Esophagus squamous epithelium (tissue), 4 donors: ENCODE measurements at regions not wholly inside any gene's neighbourhood (a gene's known extent, or its start where the extent isn't known, plus 50 kb on each side); places are given as distances from the start of the nearest gene placed in this dataset.

ENCODE experiments used
- POLR2A ChIP-seq, 4 donors: fragments of 450-650 bp; IDR thresholded peaks; one replicate each; pipeline ENCODE4 v1.6.1; 2017; ENCODE audit warnings: antibody characterized with exemption in 4 of 4, mild to moderate bottlenecking in 4 of 4, moderate library complexity in 3 of 4
- TF ChIP-seq, protein P1 (sequence below), 6 experiments: fragments of 450-650 bp in 4 of 6; fragments of 200-600 bp in 2 of 6; sonication (generic) in 2 of 6; IDR thresholded peaks; one replicate each; pipeline ENCODE4 v1.5.1; 2016 to 2019; ENCODE audit warnings: antibody characterized with exemption in 6 of 6, mild to moderate bottlenecking in 4 of 6, moderate library complexity in 4 of 6

DNA sequence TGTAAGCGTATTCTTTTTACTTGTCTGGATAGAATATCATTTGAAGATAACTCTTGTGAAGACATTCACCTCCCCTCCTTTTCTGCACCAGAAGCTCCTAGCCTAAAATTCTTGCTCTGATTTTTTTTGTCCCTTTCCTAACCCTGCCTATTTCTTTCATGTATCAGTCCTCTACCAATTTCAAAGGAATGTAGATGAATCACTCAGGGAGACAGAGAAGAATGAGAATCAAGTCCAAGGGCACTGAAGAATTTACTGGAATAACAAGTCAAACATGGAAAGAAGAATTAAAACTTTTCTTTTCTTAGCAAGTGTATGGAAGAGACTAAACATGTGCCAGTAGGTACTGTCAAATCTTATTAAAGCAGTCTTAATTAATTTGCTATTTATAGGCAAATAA, 618.7 kb downstream of the DNAH5 start:
- no peak for TF ChIP-seq POLR2A (IDR thresholded peaks at IDR 0.05)
- TF ChIP-seq, protein P1, sequence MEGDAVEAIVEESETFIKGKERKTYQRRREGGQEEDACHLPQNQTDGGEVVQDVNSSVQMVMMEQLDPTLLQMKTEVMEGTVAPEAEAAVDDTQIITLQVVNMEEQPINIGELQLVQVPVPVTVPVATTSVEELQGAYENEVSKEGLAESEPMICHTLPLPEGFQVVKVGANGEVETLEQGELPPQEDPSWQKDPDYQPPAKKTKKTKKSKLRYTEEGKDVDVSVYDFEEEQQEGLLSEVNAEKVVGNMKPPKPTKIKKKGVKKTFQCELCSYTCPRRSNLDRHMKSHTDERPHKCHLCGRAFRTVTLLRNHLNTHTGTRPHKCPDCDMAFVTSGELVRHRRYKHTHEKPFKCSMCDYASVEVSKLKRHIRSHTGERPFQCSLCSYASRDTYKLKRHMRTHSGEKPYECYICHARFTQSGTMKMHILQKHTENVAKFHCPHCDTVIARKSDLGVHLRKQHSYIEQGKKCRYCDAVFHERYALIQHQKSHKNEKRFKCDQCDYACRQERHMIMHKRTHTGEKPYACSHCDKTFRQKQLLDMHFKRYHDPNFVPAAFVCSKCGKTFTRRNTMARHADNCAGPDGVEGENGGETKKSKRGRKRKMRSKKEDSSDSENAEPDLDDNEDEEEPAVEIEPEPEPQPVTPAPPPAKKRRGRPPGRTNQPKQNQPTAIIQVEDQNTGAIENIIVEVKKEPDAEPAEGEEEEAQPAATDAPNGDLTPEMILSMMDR (IDR thresholded peaks at IDR 0.05) = no peak
